Epithelial cell of proximal tubule (primary cell): ENCODE measurements at regions not wholly inside any gene's neighbourhood (a gene's known extent, or its start where the extent isn't known, plus 50 kb on each side); places are given as distances from the start of the nearest gene placed in this dataset.

Experiments
- DNase-seq: peaks from one replicate; pipeline ENCODE4 v3.0.0-alpha.2; 2011; ENCODE audit warnings: low read depth
- H3K4me3 ChIP-seq: 2 replicates; pipeline ENCODE4 v1.5.1; 2011; ENCODE audit warnings: low read depth, mild to moderate bottlenecking, low read length
- TF ChIP-seq, protein P1 (sequence below): conservative IDR thresholded peaks from 2 replicates; pipeline ENCODE4 v1.5.1; 2012; ENCODE audit warnings: low read depth, mild to moderate bottlenecking, low read length

- no peak overlapping the region for H3K4me3 ChIP-seq
- TF ChIP-seq, protein P1, sequence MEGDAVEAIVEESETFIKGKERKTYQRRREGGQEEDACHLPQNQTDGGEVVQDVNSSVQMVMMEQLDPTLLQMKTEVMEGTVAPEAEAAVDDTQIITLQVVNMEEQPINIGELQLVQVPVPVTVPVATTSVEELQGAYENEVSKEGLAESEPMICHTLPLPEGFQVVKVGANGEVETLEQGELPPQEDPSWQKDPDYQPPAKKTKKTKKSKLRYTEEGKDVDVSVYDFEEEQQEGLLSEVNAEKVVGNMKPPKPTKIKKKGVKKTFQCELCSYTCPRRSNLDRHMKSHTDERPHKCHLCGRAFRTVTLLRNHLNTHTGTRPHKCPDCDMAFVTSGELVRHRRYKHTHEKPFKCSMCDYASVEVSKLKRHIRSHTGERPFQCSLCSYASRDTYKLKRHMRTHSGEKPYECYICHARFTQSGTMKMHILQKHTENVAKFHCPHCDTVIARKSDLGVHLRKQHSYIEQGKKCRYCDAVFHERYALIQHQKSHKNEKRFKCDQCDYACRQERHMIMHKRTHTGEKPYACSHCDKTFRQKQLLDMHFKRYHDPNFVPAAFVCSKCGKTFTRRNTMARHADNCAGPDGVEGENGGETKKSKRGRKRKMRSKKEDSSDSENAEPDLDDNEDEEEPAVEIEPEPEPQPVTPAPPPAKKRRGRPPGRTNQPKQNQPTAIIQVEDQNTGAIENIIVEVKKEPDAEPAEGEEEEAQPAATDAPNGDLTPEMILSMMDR: no peak
- DNase-seq: no peak
Observed at GRCh38 chr5:2222246-2222992, 339.7 kb upstream of the IRX4 start.

DNA sequence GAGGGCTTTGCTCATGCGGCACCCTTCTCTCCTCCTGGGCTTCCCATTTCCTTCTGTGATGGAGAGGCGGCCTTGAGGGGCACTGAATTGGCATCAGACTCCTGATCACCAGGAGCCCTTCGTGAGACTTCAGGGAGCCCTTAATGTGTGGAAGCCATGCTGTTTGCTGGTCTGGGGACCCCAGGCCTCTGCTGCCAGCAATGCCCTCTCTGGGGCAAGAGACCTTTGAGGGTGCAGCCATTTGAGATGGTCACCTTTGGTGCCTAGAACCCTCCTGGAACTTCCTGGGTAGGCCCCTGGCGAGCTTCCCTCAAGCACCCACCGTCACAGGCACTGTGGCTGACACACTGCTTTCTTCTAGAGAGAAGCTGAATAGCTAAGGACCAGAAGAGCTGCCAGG, 338.7 kb upstream of the IRX4 start:
- no peak overlapping the region for H3K4me3 ChIP-seq
- TF ChIP-seq, protein P1: no peak
- DNase-seq: no peak

- H3K4me3 ChIP-seq: no peak overlapping the region
- DNase-seq: no peak
- TF ChIP-seq, protein P1: no peak
Observed at GRCh38 chr5:2220741-2221140, 338.0 kb upstream of the IRX4 start.

DNA sequence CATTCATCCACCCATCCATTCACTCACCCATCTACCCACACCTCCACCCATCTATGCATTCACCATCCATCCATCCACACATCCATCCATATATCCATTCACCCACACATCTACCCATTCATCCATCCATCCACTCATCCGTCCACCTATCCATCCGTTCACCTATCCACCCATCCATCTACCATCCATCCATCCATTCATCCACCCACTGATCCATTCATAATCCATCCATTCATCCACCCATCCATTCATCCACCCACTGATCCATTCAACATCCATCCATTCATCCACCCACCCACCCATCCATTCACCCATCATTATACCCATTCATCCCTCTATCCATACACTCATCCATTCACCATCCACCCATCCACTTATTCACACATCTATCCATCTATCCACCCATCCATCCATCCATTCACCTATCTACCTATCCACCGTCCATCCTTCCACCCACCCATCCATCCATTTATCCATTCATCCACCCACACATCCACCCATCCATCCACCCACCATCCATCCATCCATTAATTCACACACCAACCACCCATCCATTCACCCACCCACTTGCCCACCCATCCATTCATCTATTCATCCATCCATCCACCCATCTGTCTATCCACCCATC, 336.5 kb upstream of the IRX4 start:
- TF ChIP-seq, protein P1: no peak
- DNase-seq: no peak
- no peak overlapping the region for H3K4me3 ChIP-seq

GRCh38 chr5:2217219-2217618, 334.5 kb upstream of the IRX4 start:
- DNase-seq: no peak
- TF ChIP-seq, protein P1: no peak
- no peak overlapping the region for H3K4me3 ChIP-seq

DNA sequence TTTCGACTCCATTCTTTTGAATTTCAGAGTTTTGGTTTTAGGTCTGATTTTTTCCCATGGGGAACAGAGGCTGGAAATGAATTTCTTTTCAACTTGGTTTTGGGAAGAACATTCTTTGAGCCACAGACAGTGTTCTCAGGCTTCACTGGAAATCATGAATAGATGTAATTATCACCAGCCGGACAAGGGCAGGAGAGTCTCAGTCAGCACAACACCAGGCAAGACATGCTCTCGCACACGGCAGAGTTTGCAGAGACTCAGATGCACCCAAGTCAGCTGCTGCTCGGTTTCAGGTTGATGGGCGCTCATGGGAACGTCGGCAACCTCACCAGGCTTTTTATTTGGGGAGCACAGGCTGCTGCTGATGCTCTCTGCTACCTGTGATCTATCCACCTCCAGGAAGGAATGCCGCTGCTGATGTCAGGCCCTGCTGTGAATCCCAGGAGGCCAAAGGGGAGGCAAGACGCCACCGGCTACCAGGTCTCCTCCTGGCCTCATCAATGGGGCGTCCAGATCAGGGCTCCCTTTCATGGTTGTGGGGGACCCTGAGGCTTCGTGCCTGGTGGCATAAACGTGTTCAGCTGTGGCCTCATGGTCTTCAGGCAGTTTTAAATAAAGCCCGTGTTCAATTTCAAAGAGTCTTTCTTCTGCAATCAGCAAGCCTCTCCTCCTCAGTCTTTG, 332.3 kb upstream of the IRX4 start:
- no peak overlapping the region for H3K4me3 ChIP-seq
- no peak for DNase-seq
- TF ChIP-seq, protein P1: no peak
